Coronary artery (tissue), 2 donors: ENCODE measurements at regions not wholly inside any gene's neighbourhood (a gene's known extent, or its start where the extent isn't known, plus 50 kb on each side); places are given as distances from the start of the nearest gene placed in this dataset.

Experiments used
- DNase-seq: peaks from one replicate; pipeline ENCODE4 v3.0.0-alpha.2; 2017; ENCODE audit warnings: low spot score
- H3K27ac ChIP-seq, 2 donors: fragments of 200-600 bp; sonication (generic); one replicate each; pipeline ENCODE4 v1.5.1; 2016 to 2019
- H3K4me3 ChIP-seq: fragments of 200-600 bp; sonication (generic); 2 replicates; pipeline ENCODE4 v1.5.1; 2016; ENCODE audit warnings: mild to moderate bottlenecking, moderate library complexity
- CTCF ChIP-seq: fragments of 200-600 bp; sonication (generic); IDR thresholded peaks from one replicate; pipeline ENCODE4 v1.5.1; 2019; ENCODE audit warnings: antibody characterized with exemption

GRCh38 chr20:18956890-18957289, 143.3 kb downstream of the SCP2D1 start:
- no peak for TF ChIP-seq CTCF
- H3K27ac ChIP-seq, result no peak overlapping the region
- DNase-seq, result no peak
- H3K4me3 ChIP-seq, result no peak overlapping the region

- no peak overlapping the region for H3K27ac ChIP-seq
- no peak for DNase-seq
- TF ChIP-seq CTCF, result no peak
- no peak overlapping the region for H3K4me3 ChIP-seq
Measured at GRCh38 chr20:18957328-18957727, 143.7 kb downstream of the SCP2D1 start.

DNA sequence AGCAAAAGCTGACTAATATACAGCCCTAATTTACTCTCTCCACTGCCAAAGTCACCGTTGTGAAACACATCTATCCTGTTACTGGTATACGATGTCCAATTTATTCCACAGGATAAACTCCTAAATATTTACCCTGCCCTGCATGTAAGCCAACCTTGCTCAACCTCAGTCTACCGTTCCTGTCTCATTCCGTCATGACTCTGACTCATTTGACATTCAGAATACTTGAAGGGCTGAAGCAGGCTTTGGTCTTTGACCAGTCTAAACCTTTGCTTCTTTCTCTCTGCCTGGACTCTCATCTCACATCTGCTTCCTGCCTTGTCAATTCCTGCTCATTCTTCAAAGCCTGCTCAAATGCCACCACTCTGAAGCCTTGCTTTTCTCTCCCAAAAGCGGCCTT, 157.5 kb downstream of the SCP2D1 start:
- DNase-seq, result no peak
- no peak for TF ChIP-seq CTCF
- Histone ChIP-seq H3K4me3 (no peak overlapping the region), H3K27ac (no peak overlapping the region)

GRCh38 chr20:18971574-18971973, 158.0 kb downstream of the SCP2D1 start:
- TF ChIP-seq CTCF, result no peak
- no peak for DNase-seq
- H3K27ac ChIP-seq, result no peak overlapping the region
- H3K4me3 ChIP-seq, result no peak overlapping the region

GRCh38 chr20:18972251-18972876, 158.8 kb downstream of the SCP2D1 start:
- no peak for TF ChIP-seq CTCF
- no peak overlapping the region for H3K27ac ChIP-seq
- H3K4me3 ChIP-seq, result no peak overlapping the region
- DNase-seq, result no peak

- Histone ChIP-seq H3K4me3 (no peak overlapping the region), H3K27ac (peak overlapping the region in 1 of 2 donors; percentile 59)
- TF ChIP-seq CTCF, result no peak
- DNase-seq, result peak; percentile 81
Measured at GRCh38 chr20:18973529-18974173, 160.1 kb downstream of the SCP2D1 start.

DNA sequence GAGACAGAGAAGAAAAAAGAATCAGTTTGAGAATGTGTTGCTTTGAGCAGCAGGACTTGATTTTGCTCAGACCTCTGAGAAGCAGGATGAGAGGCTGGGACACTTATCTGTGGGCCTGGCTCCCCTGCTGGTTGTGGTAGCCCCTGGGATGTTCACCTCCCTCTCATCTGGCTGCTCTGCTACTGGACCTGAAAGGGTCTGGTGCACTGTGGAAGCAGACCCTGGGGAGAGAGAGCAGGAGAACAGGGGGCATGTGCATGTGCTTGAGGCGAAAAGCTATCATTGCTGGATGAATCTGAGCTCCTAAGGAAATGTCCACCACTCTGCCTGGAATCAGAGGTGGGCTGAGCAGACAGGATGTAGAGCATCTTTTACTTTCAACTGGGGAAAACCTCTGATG, 161.1 kb downstream of the SCP2D1 start:
- Histone ChIP-seq H3K27ac (peak overlapping the region in 1 of 2 donors; percentile 31), H3K4me3 (no peak overlapping the region)
- DNase-seq, result no peak
- no peak for TF ChIP-seq CTCF
